ENCODE measurements at regions not wholly inside any gene's neighbourhood (a gene's known extent, or its start where the extent isn't known, plus 50 kb on each side); places are given as distances from the start of the nearest gene placed in this dataset.

DNA sequence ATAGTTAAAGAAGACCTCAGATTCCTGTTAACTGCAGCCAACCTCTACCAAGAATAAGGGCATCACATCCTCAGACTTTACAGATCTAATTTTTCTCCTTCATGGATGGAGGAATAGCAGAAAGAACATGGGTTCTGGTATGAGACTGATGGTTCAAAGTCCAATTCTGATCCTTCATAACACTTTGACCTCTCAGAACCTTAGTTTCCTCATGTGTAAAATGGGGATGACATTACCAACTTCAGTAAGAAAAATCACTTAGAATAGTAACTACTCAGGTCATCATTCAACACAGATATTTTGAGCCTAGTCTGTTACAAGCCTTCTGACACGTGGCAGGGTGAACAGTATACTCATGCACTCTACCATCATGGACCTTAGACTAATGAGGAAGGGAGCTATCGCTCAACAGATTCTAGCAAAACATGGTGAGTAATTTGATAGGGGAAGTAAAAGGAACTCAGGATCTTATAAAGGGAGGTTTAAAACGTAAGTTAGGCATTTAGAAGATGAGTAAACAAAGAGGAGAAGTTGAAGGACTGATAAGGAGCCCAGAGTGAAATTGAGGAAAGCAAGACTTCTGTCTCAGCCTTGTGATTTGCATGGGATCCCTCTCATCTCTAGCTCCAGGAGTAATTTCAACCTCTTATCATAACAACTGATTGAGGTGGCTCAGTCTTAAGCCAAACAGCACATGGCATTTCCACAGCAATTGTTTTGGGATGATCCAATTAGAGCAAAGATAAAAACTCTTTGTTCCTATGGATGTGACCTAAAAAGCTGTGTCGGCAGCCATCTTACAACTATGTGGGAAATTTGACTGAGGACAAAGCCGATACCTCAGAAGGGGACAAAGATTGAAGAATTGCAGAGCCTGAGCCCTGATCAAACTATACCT, 69.2 kb upstream of the TCF7L2 start:
- no peak for FAIRE-seq
- SMC1A ChIA-PET (ENCODE audit: uncharacterized antibody, unreplicated experiment), result no interaction called here
- Histone ChIP-seq H3K27ac (ENCODE audit: control insufficient read depth, insufficient read depth) (no peak overlapping the region), H3K36me3 (ENCODE audit: control insufficient read depth in 2 of 2, insufficient read depth in 2 of 2, low read length in 1 of 2) (no peaks in the 10 kb centered on the region), H3K4me1 (ENCODE audit: control insufficient read depth, insufficient read depth, low read length) (no peaks in the 10 kb centered on the region), H3K4me3 (no peak overlapping the region), H3K4me2 (ENCODE audit: control insufficient read depth, insufficient read depth) (no peak overlapping the region), H4K20me1 (ENCODE audit: control insufficient read depth, insufficient read depth) (no peaks in the 10 kb centered on the region), H3K9ac (ENCODE audit: control insufficient read depth, insufficient read depth, low read length) (no peak overlapping the region), H3K79me2 (ENCODE audit: control insufficient read depth, insufficient read depth, low read length) (no peaks in the 10 kb centered on the region), H3K9me3 (replicated peaks; ENCODE audit: control insufficient read depth, insufficient read depth, low read length) (no peaks in the 10 kb centered on the region; the same call in 2 of the 3 replicates), H3K27me3 (replicated peaks in 1 of 2; ENCODE audit: control insufficient read depth in 2 of 2, insufficient read depth in 2 of 2, low read length in 1 of 2) (no peaks in the 10 kb centered on the region), H2AFZ (ENCODE audit: control insufficient read depth, low read depth, low read length) (no peak overlapping the region)
- no peak for ATAC-seq
- WGBS (ENCODE audit: insufficient coverage, insufficient replicate concordance, low lambda C conversion rate, missing lambda C conversion rate), result 53% methylated on average over 5 of the region's 5 CpGs
- in situ Hi-C loops (cut with MboI), result no loop called here
- intact Hi-C loops (cut with micrococcal nuclease; ENCODE audit: unreplicated experiment), result no loop called here
- POLR2A ChIA-PET, result no interaction called here
- TF ChIP-seq MXI1 (IDR thresholded peaks at IDR 0.05; ENCODE audit: low read depth, low read length) (no peak), NRF1 (conservative IDR thresholded peaks at IDR 0.05; ENCODE audit: low read depth, low read length) (no peak), MEF2B (IDR thresholded peaks at IDR 0.05; ENCODE audit: partially characterized antibody, poor library complexity, severe bottlenecking) (no peak), NR2C2 (IDR thresholded peaks at IDR 0.05; ENCODE audit: borderline replicate concordance, control insufficient read depth, insufficient read length, low read depth) (no peak), HCFC1 (IDR thresholded peaks at IDR 0.05; ENCODE audit: low read length) (no peak), NFYB (IDR thresholded peaks at IDR 0.05; ENCODE audit: insufficient read depth, low read depth, low read length) (no peak), BCL3 (IDR thresholded peaks at IDR 0.05; ENCODE audit: borderline replicate concordance, insufficient read depth, low read depth, low read length, poor library complexity, severe bottlenecking) (no peak)
- TF ChIP-seq, protein P1, sequence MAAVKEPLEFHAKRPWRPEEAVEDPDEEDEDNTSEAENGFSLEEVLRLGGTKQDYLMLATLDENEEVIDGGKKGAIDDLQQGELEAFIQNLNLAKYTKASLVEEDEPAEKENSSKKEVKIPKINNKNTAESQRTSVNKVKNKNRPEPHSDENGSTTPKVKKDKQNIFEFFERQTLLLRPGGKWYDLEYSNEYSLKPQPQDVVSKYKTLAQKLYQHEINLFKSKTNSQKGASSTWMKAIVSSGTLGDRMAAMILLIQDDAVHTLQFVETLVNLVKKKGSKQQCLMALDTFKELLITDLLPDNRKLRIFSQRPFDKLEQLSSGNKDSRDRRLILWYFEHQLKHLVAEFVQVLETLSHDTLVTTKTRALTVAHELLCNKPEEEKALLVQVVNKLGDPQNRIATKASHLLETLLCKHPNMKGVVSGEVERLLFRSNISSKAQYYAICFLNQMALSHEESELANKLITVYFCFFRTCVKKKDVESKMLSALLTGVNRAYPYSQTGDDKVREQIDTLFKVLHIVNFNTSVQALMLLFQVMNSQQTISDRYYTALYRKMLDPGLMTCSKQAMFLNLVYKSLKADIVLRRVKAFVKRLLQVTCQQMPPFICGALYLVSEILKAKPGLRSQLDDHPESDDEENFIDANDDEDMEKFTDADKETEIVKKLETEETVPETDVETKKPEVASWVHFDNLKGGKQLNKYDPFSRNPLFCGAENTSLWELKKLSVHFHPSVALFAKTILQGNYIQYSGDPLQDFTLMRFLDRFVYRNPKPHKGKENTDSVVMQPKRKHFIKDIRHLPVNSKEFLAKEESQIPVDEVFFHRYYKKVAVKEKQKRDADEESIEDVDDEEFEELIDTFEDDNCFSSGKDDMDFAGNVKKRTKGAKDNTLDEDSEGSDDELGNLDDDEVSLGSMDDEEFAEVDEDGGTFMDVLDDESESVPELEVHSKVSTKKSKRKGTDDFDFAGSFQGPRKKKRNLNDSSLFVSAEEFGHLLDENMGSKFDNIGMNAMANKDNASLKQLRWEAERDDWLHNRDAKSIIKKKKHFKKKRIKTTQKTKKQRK (IDR thresholded peaks at IDR 0.05; ENCODE audit: low read depth, low read length), result no peak
- RAD21 ChIA-PET (ENCODE audit: unreplicated experiment), result no interaction called here
- BruUV-seq (replicated peaks), result no TSS peak
- CTCF ChIA-PET, result no interaction called here
- no peak for DNase-seq (ENCODE audit: low read depth, low spot score)
